Urothelium cell line (cell line): ENCODE measurements at regions not wholly inside any gene's neighbourhood (a gene's known extent, or its start where the extent isn't known, plus 50 kb on each side); places are given as distances from the start of the nearest gene placed in this dataset.
A peak's percentile ranks its signal among the peaks of the same experiment; 100 is the strongest.

Experiments used
- DNase-seq: peaks from one replicate; pipeline ENCODE4 v3.0.0; 2011; ENCODE audit warnings: low spot score, mixed read lengths
- FAIRE-seq: peaks from 2 replicates; lab custom pipeline; 2011; peaks lifted over from hg19 to GRCh38; lab: Jason Lieb, UNC

- FAIRE-seq, result no peak
- no peak for DNase-seq
These were observed 172.5 kb downstream of the QDPR start for GRCh38 chr4:17339376-17339775.

- no peak for DNase-seq
- FAIRE-seq, result no peak
These were observed 174.9 kb downstream of the QDPR start for GRCh38 chr4:17336986-17337385.

- DNase-seq (peak; percentile 26), FAIRE-seq (no peak)
These were observed 175.3 kb downstream of the QDPR start for GRCh38 chr4:17336524-17336961.

GRCh38 chr4:17336069-17336468, 175.8 kb downstream of the QDPR start:
- no peak for FAIRE-seq

GRCh38 chr4:17335371-17335770, 176.5 kb downstream of the QDPR start:
- FAIRE-seq (no peak), DNase-seq (no peak)

More at GRCh38 chr4:17336069-17336468, 175.8 kb downstream of the QDPR start:
- no peak for DNase-seq

- DNase-seq (no peak), FAIRE-seq (no peak)
These were observed 179.4 kb downstream of the QDPR start for GRCh38 chr4:17332478-17332877.

GRCh38 chr4:17329046-17329445, 182.8 kb downstream of the QDPR start:
- DNase-seq (no peak), FAIRE-seq (no peak)

- no peak for FAIRE-seq
- no peak for DNase-seq
These were observed 183.6 kb downstream of the QDPR start for GRCh38 chr4:17328141-17328815.

GRCh38 chr4:17327591-17327990, 184.3 kb downstream of the QDPR start:
- FAIRE-seq (no peak), DNase-seq (no peak)

- FAIRE-seq, result no peak
- DNase-seq, result no peak
These were observed 185.1 kb downstream of the QDPR start for GRCh38 chr4:17326756-17327155.

- no peak for FAIRE-seq
- DNase-seq, result no peak
These were observed 186.8 kb downstream of the QDPR start for GRCh38 chr4:17325098-17325497.

- peak; percentile 30 for DNase-seq
- FAIRE-seq, result no peak
These were observed 187.5 kb downstream of the QDPR start for GRCh38 chr4:17324386-17324830.

- DNase-seq, result no peak
- no peak for FAIRE-seq
These were observed 188.1 kb downstream of the QDPR start for GRCh38 chr4:17323554-17324385.

GRCh38 chr4:17322514-17322913, 189.4 kb downstream of the QDPR start:
- DNase-seq (no peak), FAIRE-seq (no peak)

- DNase-seq (no peak), FAIRE-seq (no peak)
These were observed 191.8 kb downstream of the QDPR start for GRCh38 chr4:17320046-17320445.

GRCh38 chr4:17317526-17317925, 194.4 kb downstream of the QDPR start:
- no peak for FAIRE-seq
- no peak for DNase-seq

GRCh38 chr4:17316566-17316965, 195.3 kb downstream of the QDPR start:
- DNase-seq (no peak), FAIRE-seq (no peak)

GRCh38 chr4:17315459-17315858, 196.4 kb downstream of the QDPR start:
- no peak for FAIRE-seq
- no peak for DNase-seq

GRCh38 chr4:17313194-17313593, 198.7 kb downstream of the QDPR start:
- no peak for DNase-seq
- no peak for FAIRE-seq

GRCh38 chr4:17310269-17310652, 201.6 kb downstream of the QDPR start:
- no peak for DNase-seq
- no peak for FAIRE-seq

- no peak for FAIRE-seq
- no peak for DNase-seq
These were observed 202.2 kb downstream of the QDPR start for GRCh38 chr4:17309567-17310268.

- DNase-seq, result no peak
- FAIRE-seq, result no peak
These were observed 210.0 kb downstream of the QDPR start for GRCh38 chr4:17301869-17302268.
